Right lobe of liver (tissue), 6 donors: ENCODE measurements at regions not wholly inside any gene's neighbourhood (a gene's known extent, or its start where the extent isn't known, plus 50 kb on each side); places are given as distances from the start of the nearest gene placed in this dataset.
A peak's percentile ranks its signal among the peaks of the same experiment; 100 is the strongest.

ENCODE experiments used
- ATAC-seq, 4 donors: fragments of 200-7000 bp; cut with Tn5 transposase; one replicate each; pipeline ENCODE4 v1.9.1; 2020; ENCODE audit warnings: mild to moderate bottlenecking in 4 of 4, moderate library complexity in 4 of 4
- DNase-seq, 3 donors: peaks; one replicate each; pipeline ENCODE4 v3.0.0-alpha.2; 2020
- H3K27ac ChIP-seq, 3 donors: fragments of 200-600 bp; one replicate each; pipeline ENCODE4 v1.8.0; 2022
- H3K27me3 ChIP-seq, 2 donors: fragments of 200-600 bp; one replicate each; pipeline ENCODE4 v1.8.0; 2022
- H3K36me3 ChIP-seq, 4 donors: fragments of 200-600 bp; sonication (generic) in 1 of 4; one replicate each; pipeline versions ENCODE4 v1.5.1 to v1.8.0; 2017 to 2022; ENCODE audit warnings: control low read depth in 1 of 4
- H3K4me1 ChIP-seq, 4 donors: fragments of 200-600 bp; sonication (generic) in 1 of 4; one replicate each; pipeline versions ENCODE4 v1.5.1 to v1.8.0; 2017 to 2022; ENCODE audit warnings: control low read depth in 1 of 4
- H3K4me3 ChIP-seq, 3 donors: fragments of 200-600 bp; one replicate each; pipeline ENCODE4 v1.8.0; 2022
- H3K9me3 ChIP-seq, 4 donors: fragments of 200-600 bp; sonication (generic) in 1 of 4; one replicate each; pipeline versions ENCODE4 v1.5.1 to v1.8.0; 2017 to 2022; ENCODE audit warnings: control low read depth in 1 of 4
- POLR2A ChIP-seq: fragments of 450-650 bp; IDR thresholded peaks from one replicate; pipeline ENCODE4 v1.6.1; 2017; ENCODE audit warnings: antibody characterized with exemption, mild to moderate bottlenecking
- WGBS: methylation state at CpG from one replicate; pipeline ENCODE4 v1.1.6; 2018; ENCODE audit warnings: low coverage, low lambda C conversion rate; ENCODE audit not compliant: insufficient coverage; ENCODE audit errors: missing lambda C conversion rate; 5-methylcytosine and 5-hydroxymethylcytosine counted together
- intact Hi-C, 2 donors: fragments of 100-400 bp; cut with DNase I; formaldehyde crosslinking; loops; one replicate each; pipeline versions ENCODE4 v1.11.2 to v1.14.1; 2022
- TF ChIP-seq, protein P1 (sequence below), 4 donors: fragments of 200-600 bp in 3 of 4; fragments of 450-650 bp in 1 of 4; IDR thresholded peaks; one replicate each; pipeline versions ENCODE4 v1.5.1 to v1.8.0; 2016 to 2022; ENCODE audit warnings: antibody characterized with exemption in 4 of 4, mild to moderate bottlenecking in 2 of 4
- donor health status: DM: no; HTN: yes; CAD: no.
- donor health status: DM: no; HTN: no; CAD: no.
- donor health status: DM: no; HTN: no; CAD: no.
- donor health status: DM: no; HTN: yes; CAD: no.
- donor health status: DM: no; HTN: yes; CAD: no.

GRCh38 chr10:110393866-110394265, 89.1 kb upstream of the SMNDC1 start:
- no peak for TF ChIP-seq POLR2A
- TF ChIP-seq, protein P1, sequence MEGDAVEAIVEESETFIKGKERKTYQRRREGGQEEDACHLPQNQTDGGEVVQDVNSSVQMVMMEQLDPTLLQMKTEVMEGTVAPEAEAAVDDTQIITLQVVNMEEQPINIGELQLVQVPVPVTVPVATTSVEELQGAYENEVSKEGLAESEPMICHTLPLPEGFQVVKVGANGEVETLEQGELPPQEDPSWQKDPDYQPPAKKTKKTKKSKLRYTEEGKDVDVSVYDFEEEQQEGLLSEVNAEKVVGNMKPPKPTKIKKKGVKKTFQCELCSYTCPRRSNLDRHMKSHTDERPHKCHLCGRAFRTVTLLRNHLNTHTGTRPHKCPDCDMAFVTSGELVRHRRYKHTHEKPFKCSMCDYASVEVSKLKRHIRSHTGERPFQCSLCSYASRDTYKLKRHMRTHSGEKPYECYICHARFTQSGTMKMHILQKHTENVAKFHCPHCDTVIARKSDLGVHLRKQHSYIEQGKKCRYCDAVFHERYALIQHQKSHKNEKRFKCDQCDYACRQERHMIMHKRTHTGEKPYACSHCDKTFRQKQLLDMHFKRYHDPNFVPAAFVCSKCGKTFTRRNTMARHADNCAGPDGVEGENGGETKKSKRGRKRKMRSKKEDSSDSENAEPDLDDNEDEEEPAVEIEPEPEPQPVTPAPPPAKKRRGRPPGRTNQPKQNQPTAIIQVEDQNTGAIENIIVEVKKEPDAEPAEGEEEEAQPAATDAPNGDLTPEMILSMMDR (IDR thresholded peaks at IDR 0.05) = no peak
- no peak for ATAC-seq
- Histone ChIP-seq H3K27ac (no peak overlapping the region), H3K36me3 (no peaks in the 10 kb centered on the region), H3K4me3 (no peak overlapping the region), H3K27me3 (no peaks in the 10 kb centered on the region), H3K9me3 (no peaks in the 10 kb centered on the region), H3K4me1 (peaks cover 0 to 11% (median 4%) of the 10 kb centered on the region in 4 donors)
- WGBS = 90% methylated on average over 2 of the region's 6 CpGs
- intact Hi-C loops = no loop called here
- no peak for DNase-seq

- Histone ChIP-seq H3K27me3 (no peaks in the 10 kb centered on the region), H3K9me3 (no peaks in the 10 kb centered on the region), H3K36me3 (no peaks in the 10 kb centered on the region), H3K4me3 (no peak overlapping the region), H3K27ac (no peak overlapping the region), H3K4me1 (peaks cover 0 to 11% (median 4%) of the 10 kb centered on the region in 4 donors)
- ATAC-seq = no peak
- intact Hi-C loops = no loop called here
- WGBS = 94% methylated on average over 3 of the region's 8 CpGs
- DNase-seq = no peak
- TF ChIP-seq, protein P1 (IDR thresholded peaks at IDR 0.05) = no peak
Observed at GRCh38 chr10:110394296-110394695, 89.6 kb upstream of the SMNDC1 start.

- no peak for DNase-seq
- Histone ChIP-seq H3K9me3 (no peaks in the 10 kb centered on the region), H3K36me3 (no peaks in the 10 kb centered on the region), H3K4me1 (peaks cover 0 to 11% (median 4%) of the 10 kb centered on the region in 4 donors), H3K27ac (peak overlapping the region; percentile 71 to 90 (median 89)), H3K27me3 (no peaks in the 10 kb centered on the region), H3K4me3 (no peak overlapping the region)
- WGBS = 90% methylated on average over 2 of the region's 6 CpGs
- intact Hi-C loops = no loop called here
- no peak for ATAC-seq
- TF ChIP-seq, protein P1 (IDR thresholded peaks at IDR 0.05) = no peak
- no peak for TF ChIP-seq POLR2A
Observed at GRCh38 chr10:110394898-110395297, 90.2 kb upstream of the SMNDC1 start.

DNA sequence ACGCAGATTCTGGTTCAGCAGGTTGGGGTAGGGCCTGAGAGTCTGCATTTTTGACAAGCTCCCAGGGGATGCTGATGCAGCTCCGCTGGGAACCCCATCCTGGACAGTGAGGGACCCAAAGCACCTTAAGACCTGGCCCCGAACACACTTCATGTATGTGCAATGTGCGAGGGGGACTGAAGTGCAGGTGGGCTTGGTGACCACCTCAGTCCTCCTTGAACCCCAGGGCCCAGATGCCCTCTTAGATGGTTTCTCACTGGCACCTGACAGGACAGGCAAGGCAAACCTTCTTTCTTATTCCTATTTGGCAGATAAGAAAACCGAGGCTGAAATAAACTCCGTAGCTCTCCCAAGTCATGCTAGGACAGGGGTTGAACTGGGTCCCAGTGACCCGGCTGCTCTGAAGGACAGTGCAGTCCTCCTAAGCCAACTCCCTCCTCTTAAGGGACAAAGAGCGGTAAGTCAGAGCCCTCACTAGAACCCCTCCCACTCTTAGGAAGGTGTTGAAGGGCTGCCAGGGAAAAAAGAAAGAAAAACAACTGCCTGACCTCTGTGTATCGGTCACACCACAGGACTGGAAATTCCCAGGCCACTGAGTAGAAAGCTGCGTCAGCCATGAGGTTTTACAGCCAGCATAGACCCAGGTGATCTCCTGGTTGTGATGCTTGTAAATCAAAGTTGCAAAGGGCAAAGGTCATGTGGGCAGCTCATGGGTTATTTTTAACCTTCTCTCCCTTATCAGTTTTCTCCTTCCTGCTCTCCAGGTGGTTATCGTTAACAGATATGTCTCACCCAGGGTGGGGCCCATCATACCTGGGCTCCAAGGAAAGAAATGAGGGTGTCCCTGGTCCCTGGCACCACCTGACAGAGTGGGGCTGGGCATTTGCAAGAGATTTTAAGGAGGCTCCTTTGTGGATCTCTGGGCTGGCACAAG, 90.9 kb upstream of the SMNDC1 start:
- H3K27ac ChIP-seq = peak overlapping the region; percentile 78 to 90 (median 89)
- no peak overlapping the region for H3K4me3 ChIP-seq
- intact Hi-C loops = no loop called here
- H3K4me1 ChIP-seq = peaks cover 0 to 11% (median 4%) of the 10 kb centered on the region in 4 donors
- no peaks in the 10 kb centered on the region for H3K27me3 ChIP-seq
- WGBS = 48% methylated on average over 4 of the region's 11 CpGs
- peak; percentile 71 to 94 (median 87) for ATAC-seq
- H3K36me3 ChIP-seq = no peaks in the 10 kb centered on the region
- TF ChIP-seq POLR2A = no peak
- TF ChIP-seq, protein P1 (IDR thresholded peaks at IDR 0.05) = no peak
- DNase-seq = peak; percentile 72 to 86 (median 85)
- no peaks in the 10 kb centered on the region for H3K9me3 ChIP-seq
